Dendritic cell treated with granulocyte-macrophage colony-stimulating factor and Interleukin-4, amounts not matched to agents 40 ng/mL and 50 ng/mL, for 4 days (primary cell): ENCODE measurements at regions not wholly inside any gene's neighbourhood (a gene's known extent, or its start where the extent isn't known, plus 50 kb on each side); places are given as distances from the start of the nearest gene placed in this dataset.
"Not testable (repeated sequence)": the region's sequence is repeated elsewhere in the genome, so short reads cannot be mapped to it uniquely, and the experiment has no call there.

ENCODE experiments used
- H3K27ac Mint-ChIP-seq: one replicate; pipeline ENCODE4 v1.8.0; 2022; ENCODE audit warnings: mild to moderate bottlenecking, mixed read lengths
- H3K27me3 Mint-ChIP-seq: one replicate; pipeline ENCODE4 v1.8.0; 2022; ENCODE audit warnings: mild to moderate bottlenecking, mixed read lengths
- H3K36me3 Mint-ChIP-seq: one replicate; pipeline ENCODE4 v1.8.0; 2022; ENCODE audit warnings: low read depth, mixed read lengths
- H3K4me1 Mint-ChIP-seq: one replicate; pipeline ENCODE4 v1.8.0; 2022; ENCODE audit warnings: low read depth, mixed read lengths
- H3K4me3 Mint-ChIP-seq: one replicate; pipeline ENCODE4 v1.8.0; 2022; ENCODE audit warnings: mild to moderate bottlenecking, moderate library complexity, mixed read lengths
- H3K9me3 Mint-ChIP-seq: one replicate; pipeline ENCODE4 v1.8.0; 2022; ENCODE audit warnings: mixed read lengths
- intact Hi-C: fragments of 100-400 bp; cut with micrococcal nuclease; formaldehyde crosslinking; loops from one replicate; pipeline ENCODE4 v1.15.0; 2022

DNA sequence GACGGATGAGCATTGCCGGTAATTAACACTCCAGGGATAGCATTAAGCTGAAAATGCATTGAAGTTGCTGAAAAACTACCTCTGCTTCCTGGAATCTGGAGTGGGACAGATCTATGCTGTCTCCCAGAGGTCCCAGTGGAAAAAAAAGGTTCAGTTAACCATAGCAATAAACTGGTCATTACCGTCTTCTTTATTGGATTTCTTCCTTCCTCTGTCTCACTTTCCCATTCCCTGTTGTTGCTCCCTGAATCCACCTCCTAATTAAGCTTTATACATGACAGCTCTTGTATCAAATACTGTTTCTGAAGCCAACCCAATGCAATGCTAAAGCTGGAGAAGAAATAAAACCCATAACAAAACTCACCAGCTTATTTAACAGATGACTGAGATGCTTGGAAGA, 1805.9 kb downstream of the NCAM2 start:
- no peaks in the 10 kb centered on the region for H3K4me1 Mint-ChIP-seq
- intact Hi-C loops = no loop called here
- no peaks in the 10 kb centered on the region for H3K36me3 Mint-ChIP-seq
- peaks cover 12% of the 10 kb centered on the region for H3K9me3 Mint-ChIP-seq
- no peaks in the 10 kb centered on the region for H3K27me3 Mint-ChIP-seq
- H3K4me3 Mint-ChIP-seq = no peak overlapping the region
- no peak overlapping the region for H3K27ac Mint-ChIP-seq

DNA sequence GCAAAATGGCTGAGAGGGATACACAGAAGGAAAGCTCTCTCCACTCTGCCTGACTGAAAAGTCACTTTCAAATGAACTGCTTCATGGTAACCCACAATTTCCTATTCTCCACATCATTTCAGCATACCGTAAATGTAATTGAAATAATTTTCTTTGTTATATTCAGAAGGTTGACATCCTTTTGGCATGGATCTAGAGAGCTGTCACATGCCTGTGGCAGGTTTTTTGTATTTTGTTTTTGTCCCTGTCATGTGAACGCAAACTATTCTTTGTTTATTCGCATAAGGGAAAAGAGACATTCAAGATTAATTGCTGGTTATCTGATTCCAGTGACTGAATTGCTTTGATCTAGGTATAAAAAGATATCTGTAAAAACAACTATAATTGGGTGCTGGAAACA, 1808.1 kb downstream of the NCAM2 start:
- Mint-ChIP-seq H3K4me1 (no peaks in the 10 kb centered on the region), H3K9me3 (peaks cover 12% of the 10 kb centered on the region), H3K27ac (no peak overlapping the region), H3K4me3 (no peak overlapping the region), H3K36me3 (no peaks in the 10 kb centered on the region), H3K27me3 (no peaks in the 10 kb centered on the region)
- intact Hi-C loops = no loop called here

- intact Hi-C loops = no loop called here
- Mint-ChIP-seq H3K27me3 (no peaks in the 10 kb centered on the region), H3K4me1 (no peaks in the 10 kb centered on the region), H3K36me3 (no peaks in the 10 kb centered on the region), H3K27ac (no peak overlapping the region), H3K9me3 (peaks cover 17% of the 10 kb centered on the region), H3K4me3 (no peak overlapping the region)
These were observed 1815.0 kb downstream of the NCAM2 start for GRCh38 chr21:22813201-22813600.

GRCh38 chr21:22818681-22819485, 1820.7 kb downstream of the NCAM2 start:
- H3K4me3 Mint-ChIP-seq, intact Hi-C loops, H3K27me3 Mint-ChIP-seq, H3K27ac Mint-ChIP-seq, H3K36me3 Mint-ChIP-seq, H3K4me1 Mint-ChIP-seq: not testable (repeated sequence)
- H3K9me3 Mint-ChIP-seq = peaks cover 17% of the 10 kb centered on the region

- H3K9me3 Mint-ChIP-seq = peaks cover 24% of the 10 kb centered on the region
- no peak overlapping the region for H3K27ac Mint-ChIP-seq
- no peaks in the 10 kb centered on the region for H3K27me3 Mint-ChIP-seq
- intact Hi-C loops = no loop called here
- H3K36me3 Mint-ChIP-seq = no peaks in the 10 kb centered on the region
- no peaks in the 10 kb centered on the region for H3K4me1 Mint-ChIP-seq
- H3K4me3 Mint-ChIP-seq = no peak overlapping the region
These were observed 1829.2 kb downstream of the NCAM2 start for GRCh38 chr21:22827422-22827821.

DNA sequence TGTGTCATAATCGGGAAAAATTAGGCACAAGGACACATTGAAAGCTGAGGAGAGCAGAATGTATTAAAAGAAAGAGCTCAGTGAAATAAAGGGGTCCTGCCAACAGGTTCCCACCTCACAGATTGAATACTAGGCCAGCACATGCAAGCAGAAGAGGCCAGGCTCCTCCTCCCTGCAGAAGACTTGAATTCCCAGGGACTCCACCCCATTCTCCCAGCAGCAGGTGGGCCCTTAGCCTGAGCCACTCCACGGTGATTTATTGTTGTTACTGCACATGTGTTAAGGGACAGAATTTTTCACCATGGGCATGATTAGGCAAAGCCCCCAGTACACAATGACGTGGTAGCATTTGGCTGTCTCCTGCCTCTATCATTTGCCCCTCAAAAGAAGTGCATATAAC, 1844.7 kb downstream of the NCAM2 start:
- H3K4me1 Mint-ChIP-seq = no peaks in the 10 kb centered on the region
- no peak overlapping the region for H3K27ac Mint-ChIP-seq
- no peaks in the 10 kb centered on the region for H3K36me3 Mint-ChIP-seq
- H3K9me3 Mint-ChIP-seq = peaks cover 45% of the 10 kb centered on the region
- intact Hi-C loops = no loop called here
- H3K27me3 Mint-ChIP-seq = no peaks in the 10 kb centered on the region
- no peak overlapping the region for H3K4me3 Mint-ChIP-seq

GRCh38 chr21:22855581-22855980, 1857.4 kb downstream of the NCAM2 start:
- no peaks in the 10 kb centered on the region for H3K36me3 Mint-ChIP-seq
- H3K27ac Mint-ChIP-seq = no peak overlapping the region
- no peak overlapping the region for H3K4me3 Mint-ChIP-seq
- intact Hi-C loops = no loop called here
- no peaks in the 10 kb centered on the region for H3K9me3 Mint-ChIP-seq
- H3K27me3 Mint-ChIP-seq = no peaks in the 10 kb centered on the region
- no peaks in the 10 kb centered on the region for H3K4me1 Mint-ChIP-seq

- no peaks in the 10 kb centered on the region for H3K36me3 Mint-ChIP-seq
- H3K9me3 Mint-ChIP-seq = no peaks in the 10 kb centered on the region
- no peak overlapping the region for H3K27ac Mint-ChIP-seq
- no peaks in the 10 kb centered on the region for H3K27me3 Mint-ChIP-seq
- H3K4me3 Mint-ChIP-seq = no peak overlapping the region
- intact Hi-C loops = no loop called here
- H3K4me1 Mint-ChIP-seq = no peaks in the 10 kb centered on the region
These were observed 1873.5 kb downstream of the NCAM2 start for GRCh38 chr21:22871692-22872091.

- H3K4me1 Mint-ChIP-seq = no peaks in the 10 kb centered on the region
- no peak overlapping the region for H3K27ac Mint-ChIP-seq
- H3K9me3 Mint-ChIP-seq = no peaks in the 10 kb centered on the region
- H3K4me3 Mint-ChIP-seq = no peak overlapping the region
- intact Hi-C loops = no loop called here
- no peaks in the 10 kb centered on the region for H3K27me3 Mint-ChIP-seq
- no peaks in the 10 kb centered on the region for H3K36me3 Mint-ChIP-seq
These were observed 1882.4 kb downstream of the NCAM2 start for GRCh38 chr21:22880573-22880972.

DNA sequence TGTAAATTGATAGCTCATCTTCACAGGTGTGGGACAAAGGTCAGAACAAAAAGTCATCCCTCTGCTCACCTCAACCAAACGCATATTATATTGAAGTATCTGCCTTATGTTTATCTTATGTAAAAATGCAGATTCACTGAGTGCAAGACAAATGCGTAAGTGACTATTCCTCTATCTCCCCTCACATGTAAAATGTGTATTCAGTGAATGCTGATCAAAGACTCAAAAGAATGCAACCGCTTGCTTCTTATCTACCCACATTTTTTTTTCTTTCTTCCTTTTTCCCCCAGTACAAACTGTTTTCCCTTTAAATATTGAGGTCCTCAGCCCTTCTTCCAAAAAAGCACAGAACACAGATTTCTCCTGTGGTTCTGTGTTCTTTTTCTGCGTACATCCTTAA, 1882.9 kb downstream of the NCAM2 start:
- no peaks in the 10 kb centered on the region for H3K36me3 Mint-ChIP-seq
- no peaks in the 10 kb centered on the region for H3K27me3 Mint-ChIP-seq
- H3K9me3 Mint-ChIP-seq = no peaks in the 10 kb centered on the region
- intact Hi-C loops = no loop called here
- no peak overlapping the region for H3K4me3 Mint-ChIP-seq
- no peaks in the 10 kb centered on the region for H3K4me1 Mint-ChIP-seq
- H3K27ac Mint-ChIP-seq = no peak overlapping the region

DNA sequence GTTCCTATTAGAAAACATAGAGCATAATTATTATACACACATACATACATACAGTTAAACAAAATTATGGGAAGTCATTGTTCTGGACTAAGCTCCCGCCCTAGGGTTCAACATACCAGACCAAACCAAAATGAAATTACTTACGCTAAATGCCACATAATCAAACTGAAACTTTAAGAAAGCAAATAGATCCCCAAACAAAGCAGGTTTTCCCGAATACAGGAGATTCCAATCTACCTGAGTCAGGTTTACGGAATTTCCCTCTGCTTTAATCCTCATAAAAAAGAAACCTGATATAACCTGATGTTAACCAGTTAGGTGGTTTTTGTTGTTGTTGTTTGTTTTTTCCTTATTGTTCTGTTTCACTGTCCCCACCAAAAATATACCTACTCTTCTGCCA, 1886.9 kb downstream of the NCAM2 start:
- no peaks in the 10 kb centered on the region for H3K27me3 Mint-ChIP-seq
- intact Hi-C loops = no loop called here

DNA sequence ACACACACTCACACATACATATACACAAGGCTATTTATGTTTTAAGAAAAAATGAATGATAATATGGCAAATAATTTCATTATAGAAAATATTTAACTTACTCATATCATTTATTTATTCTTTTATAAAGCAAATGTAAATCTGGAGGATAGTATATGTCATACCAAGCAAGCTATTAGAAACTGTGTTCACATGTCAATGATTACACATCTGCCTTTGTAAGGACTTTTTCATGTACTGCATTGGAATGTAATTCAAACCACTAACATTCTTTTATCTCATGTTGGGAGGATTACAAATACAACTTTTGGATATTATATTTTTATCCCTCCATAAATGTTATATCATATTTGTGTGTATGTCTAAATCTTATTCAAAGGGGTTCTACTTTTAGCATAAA, 1887.4 kb downstream of the NCAM2 start:
- no peaks in the 10 kb centered on the region for H3K9me3 Mint-ChIP-seq
- H3K27me3 Mint-ChIP-seq = no peaks in the 10 kb centered on the region
- H3K27ac Mint-ChIP-seq = no peak overlapping the region
- no peaks in the 10 kb centered on the region for H3K36me3 Mint-ChIP-seq
- H3K4me3 Mint-ChIP-seq = no peak overlapping the region
- intact Hi-C loops = no loop called here
- H3K4me1 Mint-ChIP-seq = no peaks in the 10 kb centered on the region

More for the DNA sequence above, 1886.9 kb downstream of the NCAM2 start:
- no peak overlapping the region for H3K27ac Mint-ChIP-seq
- H3K36me3 Mint-ChIP-seq = no peaks in the 10 kb centered on the region
- no peaks in the 10 kb centered on the region for H3K9me3 Mint-ChIP-seq
- no peak overlapping the region for H3K4me3 Mint-ChIP-seq
- H3K4me1 Mint-ChIP-seq = no peaks in the 10 kb centered on the region

- Mint-ChIP-seq H3K27me3 (no peaks in the 10 kb centered on the region), H3K4me3 (no peak overlapping the region), H3K4me1 (no peaks in the 10 kb centered on the region), H3K9me3 (no peaks in the 10 kb centered on the region), H3K27ac (no peak overlapping the region), H3K36me3 (no peaks in the 10 kb centered on the region)
- intact Hi-C loops = no loop called here
These were observed 1891.2 kb downstream of the NCAM2 start for GRCh38 chr21:22889445-22889844.

GRCh38 chr21:22890656-22891055, 1892.4 kb downstream of the NCAM2 start:
- H3K4me1 Mint-ChIP-seq = no peaks in the 10 kb centered on the region
- no peak overlapping the region for H3K4me3 Mint-ChIP-seq
- no peaks in the 10 kb centered on the region for H3K36me3 Mint-ChIP-seq
- no peaks in the 10 kb centered on the region for H3K9me3 Mint-ChIP-seq
- H3K27ac Mint-ChIP-seq = no peak overlapping the region
- no peaks in the 10 kb centered on the region for H3K27me3 Mint-ChIP-seq
- intact Hi-C loops = no loop called here

GRCh38 chr21:22892028-22892427, 1893.8 kb downstream of the NCAM2 start:
- intact Hi-C loops = no loop called here

More at GRCh38 chr21:22892028-22892427, 1893.8 kb downstream of the NCAM2 start:
- Mint-ChIP-seq H3K27ac (no peak overlapping the region), H3K4me3 (no peak overlapping the region), H3K9me3 (no peaks in the 10 kb centered on the region), H3K4me1 (no peaks in the 10 kb centered on the region), H3K27me3 (no peaks in the 10 kb centered on the region), H3K36me3 (no peaks in the 10 kb centered on the region)
